GM18511 (cell line): ENCODE measurements at regions not wholly inside any gene's neighbourhood (a gene's known extent, or its start where the extent isn't known, plus 50 kb on each side); places are given as distances from the start of the nearest gene placed in this dataset.

Source experiments
- ATAC-seq: cut with Tn5 transposase; IDR thresholded peaks from one replicate; pipeline ENCODE4 v1.9.1; 2021; ENCODE audit warnings: mild to moderate bottlenecking, moderate library complexity; ENCODE audit not compliant: unreplicated experiment

GRCh38 chr3:182190056-182190455 lies 478.3 kb downstream of the SOX2 start:
- ATAC-seq: no peak

GRCh38 chr3:182198345-182198744 lies 486.6 kb downstream of the SOX2 start:
- ATAC-seq: no peak

GRCh38 chr3:182201456-182202168 lies 489.9 kb downstream of the SOX2 start:
- ATAC-seq: no peak

DNA sequence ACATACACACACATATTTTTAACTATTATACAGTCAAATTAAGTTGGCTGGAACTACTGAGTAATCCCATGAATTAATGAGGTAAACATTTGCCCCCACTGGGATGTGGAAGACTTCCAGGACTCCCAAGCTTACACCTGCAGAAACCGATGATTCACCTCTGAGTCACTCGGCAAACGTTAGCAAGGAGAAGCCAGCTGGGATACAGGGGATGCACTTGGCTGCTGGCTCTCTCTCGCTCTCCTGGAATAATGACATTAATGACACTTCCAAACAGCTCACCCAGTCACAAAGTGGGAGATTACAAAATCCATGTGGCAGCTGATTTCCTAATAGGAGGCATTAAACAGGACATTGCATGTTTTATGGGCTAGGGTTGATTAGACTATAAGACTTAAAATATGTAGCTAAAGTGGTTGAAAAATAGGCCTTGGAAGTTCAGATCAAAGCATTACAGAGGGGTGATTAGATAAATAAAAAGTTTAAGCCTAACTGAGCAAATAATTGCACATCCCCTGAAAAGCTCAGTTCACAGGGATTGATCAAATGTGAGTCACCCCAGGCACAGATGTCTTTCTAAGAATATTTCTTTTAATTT lies 500.9 kb downstream of the SOX2 start:
- no peak for ATAC-seq

GRCh38 chr3:182214416-182214815 lies 502.7 kb downstream of the SOX2 start:
- ATAC-seq: no peak

GRCh38 chr3:182215881-182216280 lies 504.2 kb downstream of the SOX2 start:
- ATAC-seq: no peak

- ATAC-seq: no peak
Observed at GRCh38 chr3:182216311-182216970, 504.7 kb downstream of the SOX2 start.

- ATAC-seq: no peak
Observed at GRCh38 chr3:182220013-182220412, 508.3 kb downstream of the SOX2 start.

DNA sequence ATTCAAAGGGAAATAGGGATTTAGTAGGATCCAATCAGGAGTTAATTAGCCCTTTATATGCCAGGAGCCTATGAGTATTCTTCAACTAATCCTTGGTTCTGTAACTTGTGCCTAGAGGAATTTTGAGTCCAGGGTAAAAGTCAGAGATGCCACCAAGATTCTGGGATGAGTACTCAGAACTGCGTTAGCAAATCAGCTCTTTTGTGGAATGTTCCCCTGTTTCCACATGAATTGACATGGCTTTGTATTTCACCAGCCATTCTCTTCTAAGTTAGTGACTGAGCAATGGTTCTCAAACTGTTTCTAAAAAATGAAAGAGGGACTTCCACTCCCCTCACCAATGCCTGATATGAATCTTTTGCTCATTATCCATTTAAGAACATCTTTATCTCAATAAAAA lies 508.7 kb downstream of the SOX2 start:
- ATAC-seq: no peak

DNA sequence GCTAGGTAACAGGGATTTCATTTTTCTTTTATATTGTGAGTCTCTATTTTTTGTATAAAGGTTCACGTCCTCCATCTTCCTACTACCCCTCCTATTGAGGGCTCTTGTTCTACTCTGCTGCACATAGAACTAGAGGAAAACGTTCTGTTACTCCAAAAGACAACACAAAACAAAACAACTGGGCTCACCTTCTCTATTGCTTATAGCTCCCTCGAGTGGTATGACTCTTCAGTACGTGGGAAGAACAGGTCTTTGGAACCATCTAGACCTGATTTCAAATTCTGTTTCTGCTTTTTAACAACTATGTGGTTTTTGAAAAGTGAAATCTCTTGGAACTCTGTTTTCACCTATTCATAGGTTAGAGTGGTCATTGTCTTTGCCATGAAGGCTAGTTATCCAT lies 515.3 kb downstream of the SOX2 start:
- ATAC-seq: no peak

GRCh38 chr3:182233405-182233804 lies 521.7 kb downstream of the SOX2 start:
- no peak for ATAC-seq

- ATAC-seq: no peak
Observed at GRCh38 chr3:182233957-182234356, 522.2 kb downstream of the SOX2 start.

GRCh38 chr3:182234881-182235280 lies 523.2 kb downstream of the SOX2 start:
- ATAC-seq: no peak

- ATAC-seq: no peak
Observed at GRCh38 chr3:182235504-182235903, 523.8 kb downstream of the SOX2 start.

GRCh38 chr3:182238126-182238525 lies 526.4 kb downstream of the SOX2 start:
- no peak for ATAC-seq

- ATAC-seq: no peak
Observed at GRCh38 chr3:182239316-182239715, 527.6 kb downstream of the SOX2 start.

DNA sequence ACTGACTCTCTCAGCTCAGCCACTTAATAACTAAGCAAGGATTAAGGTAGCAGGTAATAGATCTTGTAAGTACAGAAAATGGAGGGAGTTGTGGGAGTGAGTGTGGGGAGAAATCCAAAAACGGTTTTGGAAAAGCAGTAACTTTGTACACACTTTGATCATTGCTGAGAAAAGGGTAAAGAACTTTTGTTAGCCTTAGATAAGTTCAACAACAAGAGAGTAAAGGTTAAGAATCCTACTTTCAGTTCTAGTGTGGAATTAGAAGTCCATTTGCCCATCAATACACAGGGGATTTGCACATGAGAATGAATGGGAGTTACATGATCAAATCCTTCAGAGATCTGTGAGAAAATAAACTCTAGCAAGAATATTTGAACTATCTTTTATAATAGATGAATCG lies 528.7 kb downstream of the SOX2 start:
- ATAC-seq: no peak

GRCh38 chr3:182241196-182241765 lies 529.6 kb downstream of the SOX2 start:
- ATAC-seq: no peak

DNA sequence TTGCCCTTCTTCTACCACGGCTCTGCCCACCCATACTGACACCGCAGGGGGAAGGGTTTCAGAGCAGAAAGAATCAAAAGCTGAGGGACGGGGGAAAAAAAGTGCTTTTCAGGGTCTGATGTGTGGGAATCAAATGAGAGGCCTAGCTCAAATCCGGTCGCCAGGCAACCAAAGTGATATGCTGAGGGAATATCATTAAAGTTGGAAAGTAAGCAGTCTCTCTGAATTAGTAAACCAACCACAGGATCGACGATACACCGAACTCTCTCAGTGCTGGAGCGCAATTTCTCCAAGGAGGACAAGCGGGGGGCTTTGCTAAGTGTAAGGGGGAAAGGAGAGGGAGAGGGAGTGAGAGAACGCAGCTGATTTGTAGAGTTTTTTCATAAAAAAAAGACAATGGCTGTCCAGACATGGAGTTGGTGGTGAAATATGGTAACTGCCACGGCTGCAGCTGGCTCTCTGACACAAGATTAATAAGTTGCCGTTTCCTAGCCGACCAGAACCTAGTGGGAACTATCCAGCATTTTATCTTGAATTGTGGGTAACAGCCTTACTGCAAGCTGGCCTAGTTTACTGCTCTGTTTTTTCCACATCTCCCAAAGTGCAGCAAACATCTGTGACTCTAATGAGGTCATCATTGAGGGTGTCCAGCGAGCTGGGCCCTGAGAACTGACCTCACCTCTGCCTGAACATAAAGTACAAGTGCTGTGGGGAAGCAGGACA lies 530.2 kb downstream of the SOX2 start:
- no peak for ATAC-seq

GRCh38 chr3:182242489-182242942 lies 530.8 kb downstream of the SOX2 start:
- ATAC-seq: no peak

DNA sequence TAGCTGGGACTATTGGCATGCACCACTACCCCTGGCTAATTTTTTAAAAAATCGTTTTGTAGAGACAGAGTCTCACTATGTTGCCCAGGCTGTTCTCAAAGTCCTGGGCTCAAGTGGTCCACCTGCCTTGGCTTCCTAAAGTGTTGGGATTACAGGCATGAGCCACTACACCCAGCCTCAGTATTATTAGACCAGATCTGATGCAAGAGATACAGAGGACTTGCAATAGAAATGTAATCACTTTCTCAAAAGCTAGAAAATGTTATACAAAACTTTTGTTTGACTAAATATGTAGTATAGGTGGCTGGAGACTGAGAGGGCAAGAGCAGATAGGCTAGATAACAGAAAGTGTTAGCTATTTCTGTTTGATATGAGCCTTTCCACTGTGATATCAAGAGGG lies 531.9 kb downstream of the SOX2 start:
- ATAC-seq: no peak
